ENCODE measurements at regions not wholly inside any gene's neighbourhood (a gene's known extent, or its start where the extent isn't known, plus 50 kb on each side); places are given as distances from the start of the nearest gene placed in this dataset.

DNA sequence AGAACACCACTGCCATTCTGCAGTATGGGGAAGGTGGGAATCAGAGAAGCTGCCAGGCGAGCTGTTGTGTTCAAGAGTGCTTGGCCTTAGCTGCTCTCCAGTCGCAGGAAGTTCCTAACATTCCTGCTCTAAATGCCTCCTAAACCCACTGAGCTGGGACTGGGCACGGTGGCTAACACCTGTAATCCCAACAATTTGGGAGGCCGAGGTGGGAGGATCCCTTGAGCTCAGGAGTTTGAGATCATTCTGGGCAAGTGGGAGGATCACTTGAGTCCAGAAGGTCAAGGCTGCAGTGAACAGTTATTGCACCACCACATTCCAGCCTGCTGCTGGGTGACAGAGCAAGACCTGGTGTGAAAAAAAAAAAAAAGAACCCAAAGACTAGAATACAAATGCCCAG, 690.3 kb upstream of the FAM241A start:
- TF ChIP-seq, protein P1, sequence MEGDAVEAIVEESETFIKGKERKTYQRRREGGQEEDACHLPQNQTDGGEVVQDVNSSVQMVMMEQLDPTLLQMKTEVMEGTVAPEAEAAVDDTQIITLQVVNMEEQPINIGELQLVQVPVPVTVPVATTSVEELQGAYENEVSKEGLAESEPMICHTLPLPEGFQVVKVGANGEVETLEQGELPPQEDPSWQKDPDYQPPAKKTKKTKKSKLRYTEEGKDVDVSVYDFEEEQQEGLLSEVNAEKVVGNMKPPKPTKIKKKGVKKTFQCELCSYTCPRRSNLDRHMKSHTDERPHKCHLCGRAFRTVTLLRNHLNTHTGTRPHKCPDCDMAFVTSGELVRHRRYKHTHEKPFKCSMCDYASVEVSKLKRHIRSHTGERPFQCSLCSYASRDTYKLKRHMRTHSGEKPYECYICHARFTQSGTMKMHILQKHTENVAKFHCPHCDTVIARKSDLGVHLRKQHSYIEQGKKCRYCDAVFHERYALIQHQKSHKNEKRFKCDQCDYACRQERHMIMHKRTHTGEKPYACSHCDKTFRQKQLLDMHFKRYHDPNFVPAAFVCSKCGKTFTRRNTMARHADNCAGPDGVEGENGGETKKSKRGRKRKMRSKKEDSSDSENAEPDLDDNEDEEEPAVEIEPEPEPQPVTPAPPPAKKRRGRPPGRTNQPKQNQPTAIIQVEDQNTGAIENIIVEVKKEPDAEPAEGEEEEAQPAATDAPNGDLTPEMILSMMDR (IDR thresholded peaks at IDR 0.05; ENCODE audit: extremely low read depth in 1 of 2, insufficient read depth in 1 of 2, low read depth in 1 of 2, low read length in 2 of 2), result no peak
- TF ChIP-seq POLR2AphosphoS5 (IDR thresholded peaks at IDR 0.05; ENCODE audit: insufficient read depth, low read depth, low read length), result no peak
- no peak for TF ChIP-seq POLR2A (IDR thresholded peaks at IDR 0.05; ENCODE audit: low read depth, low read length)
- no peak for TF ChIP-seq EZH2 (IDR thresholded peaks at IDR 0.05; ENCODE audit: borderline replicate concordance, low read depth, low read length, severe bottlenecking)
- TF ChIP-seq, protein P2, sequence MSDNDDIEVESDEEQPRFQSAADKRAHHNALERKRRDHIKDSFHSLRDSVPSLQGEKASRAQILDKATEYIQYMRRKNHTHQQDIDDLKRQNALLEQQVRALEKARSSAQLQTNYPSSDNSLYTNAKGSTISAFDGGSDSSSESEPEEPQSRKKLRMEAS (IDR thresholded peaks at IDR 0.05; ENCODE audit: insufficient read depth, insufficient read length), result no peak
- TF ChIP-seq MYC (IDR thresholded peaks at IDR 0.05; ENCODE audit: low read depth, low read length), result no peak
- no peak for TF ChIP-seq JUN (IDR thresholded peaks at IDR 0.05; ENCODE audit: borderline replicate concordance, insufficient read depth, insufficient read length, low read depth)

All from endothelial cell of umbilical vein (primary cell).